ENCODE measurements at regions not wholly inside any gene's neighbourhood (a gene's known extent, or its start where the extent isn't known, plus 50 kb on each side); places are given as distances from the start of the nearest gene placed in this dataset.
A peak's percentile ranks its signal among the peaks of the same experiment; 100 is the strongest.

GRCh38 chr1:207243442-207244408 is 77.8 kb upstream of the CD55 start:
- H3K4me1 Mint-ChIP-seq (ENCODE audit: low read depth): peaks cover 8% of the 10 kb centered on the region
- H3K36me3 ChIP-seq (ENCODE audit: insufficient read depth, low read length): no peaks in the 10 kb centered on the region
- no peaks in the 10 kb centered on the region for H3K27me3 ChIP-seq (ENCODE audit: control insufficient read depth in 1 of 2, insufficient read depth in 2 of 2, low read length in 2 of 2)
- no peaks in the 10 kb centered on the region for H3K4me1 ChIP-seq (ENCODE audit: insufficient read depth, low read length)
- no peaks in the 10 kb centered on the region for H3K36me3 Mint-ChIP-seq (ENCODE audit: low read depth)
- ATAC-seq (ENCODE audit: poor library complexity) (no peak), DNase-seq (no peak)
- CTCF ChIA-PET: interaction anchor here (0.9 kb wide), 1 partner anchor 161 kb away, joined by 3 read pairs; no protein-coding TSS in a partner anchor
- no peaks in the 10 kb centered on the region for H3K27me3 Mint-ChIP-seq
- no peaks in the 10 kb centered on the region for H3K9me3 Mint-ChIP-seq
- no peak overlapping the region for H3K4me3 ChIP-seq (ENCODE audit: low read length)
- POLR2A ChIA-PET: interaction anchor here (3.0 kb wide), 1 partner anchor 78 kb away, joined by 10 read pairs; the partner anchor contains the start of gene CD55
- H3K4me3 Mint-ChIP-seq: no peak overlapping the region
- TF ChIP-seq CTCF (IDR thresholded peaks at IDR 0.05): no peak
- H3K27ac ChIP-seq (ENCODE audit: low read depth in 1 of 2, low read length in 2 of 2): no peak overlapping the region
- H3K27ac Mint-ChIP-seq: no peak overlapping the region
- intact Hi-C loops (cut with DNase I, micrococcal nuclease): no loop called here
- H3K9me3 ChIP-seq (ENCODE audit: control insufficient read depth in 1 of 2, insufficient read depth in 1 of 2, low read length in 2 of 2): no peaks in the 10 kb centered on the region

- Histone ChIP-seq H3K9me3 (ENCODE audit: control insufficient read depth in 1 of 2, insufficient read depth in 1 of 2, low read length in 2 of 2) (no peaks in the 10 kb centered on the region), H3K27ac (ENCODE audit: low read depth in 1 of 2, low read length in 2 of 2) (no peak overlapping the region), H3K4me3 (ENCODE audit: low read length) (no peak overlapping the region), H3K4me1 (ENCODE audit: insufficient read depth, low read length) (no peaks in the 10 kb centered on the region), H3K27me3 (ENCODE audit: control insufficient read depth in 1 of 2, insufficient read depth in 2 of 2, low read length in 2 of 2) (no peaks in the 10 kb centered on the region), H3K36me3 (ENCODE audit: insufficient read depth, low read length) (no peaks in the 10 kb centered on the region)
- Mint-ChIP-seq H3K27ac (no peak overlapping the region), H3K27me3 (no peaks in the 10 kb centered on the region), H3K36me3 (ENCODE audit: low read depth) (no peaks in the 10 kb centered on the region), H3K9me3 (no peaks in the 10 kb centered on the region), H3K4me1 (ENCODE audit: low read depth) (peaks cover 8% of the 10 kb centered on the region), H3K4me3 (no peak overlapping the region)
- intact Hi-C loops (cut with DNase I, micrococcal nuclease): no loop called here
- no peak for TF ChIP-seq CTCF (IDR thresholded peaks at IDR 0.05)
- no peak for DNase-seq
- ChIA-PET CTCF (no interaction called here), POLR2A (interaction anchor here (3.0 kb wide), 1 partner anchor 77 kb away, joined by 10 read pairs; the partner anchor contains the start of gene CD55)
- ATAC-seq (ENCODE audit: poor library complexity): no peak
Observed at GRCh38 chr1:207244409-207244801, 77.1 kb upstream of the CD55 start.

- ChIA-PET POLR2A (interaction anchor here (3.0 kb wide), 1 partner anchor 76 kb away, joined by 10 read pairs; the partner anchor contains the start of gene CD55), CTCF (no interaction called here)
- Mint-ChIP-seq H3K36me3 (ENCODE audit: low read depth) (no peaks in the 10 kb centered on the region), H3K9me3 (no peaks in the 10 kb centered on the region), H3K4me1 (ENCODE audit: low read depth) (peaks cover 8% of the 10 kb centered on the region), H3K27me3 (no peaks in the 10 kb centered on the region), H3K4me3 (no peak overlapping the region), H3K27ac (no peak overlapping the region)
- Histone ChIP-seq H3K4me1 (ENCODE audit: insufficient read depth, low read length) (no peaks in the 10 kb centered on the region), H3K27me3 (ENCODE audit: control insufficient read depth in 1 of 2, insufficient read depth in 2 of 2, low read length in 2 of 2) (no peaks in the 10 kb centered on the region), H3K27ac (ENCODE audit: low read depth in 1 of 2, low read length in 2 of 2) (no peak overlapping the region), H3K36me3 (ENCODE audit: insufficient read depth, low read length) (no peaks in the 10 kb centered on the region), H3K4me3 (ENCODE audit: low read length) (no peak overlapping the region), H3K9me3 (ENCODE audit: control insufficient read depth in 1 of 2, insufficient read depth in 1 of 2, low read length in 2 of 2) (no peaks in the 10 kb centered on the region)
- ATAC-seq (ENCODE audit: poor library complexity): no peak
- DNase-seq: peak in 1 of 14 experiments; percentile 8
- TF ChIP-seq CTCF (IDR thresholded peaks at IDR 0.05): no peak
- intact Hi-C loops (cut with DNase I, micrococcal nuclease): no loop called here
Observed at GRCh38 chr1:207245124-207245523, 76.4 kb upstream of the CD55 start.

Measured in CD4-positive, alpha-beta T cell (primary cell).